ENCODE measurements at regions not wholly inside any gene's neighbourhood (a gene's known extent, or its start where the extent isn't known, plus 50 kb on each side); places are given as distances from the start of the nearest gene placed in this dataset.

- no peaks in the 10 kb centered on the region for H3K9me3 Mint-ChIP-seq
- no peak for ATAC-seq (ENCODE audit: low read depth)
- no peaks in the 10 kb centered on the region for H3K4me1 Mint-ChIP-seq
- no peaks in the 10 kb centered on the region for H3K27me3 Mint-ChIP-seq
- H3K4me3 Mint-ChIP-seq = no peak overlapping the region
- H3K36me3 Mint-ChIP-seq = no peaks in the 10 kb centered on the region
- POLR2A ChIA-PET = no interaction called here
- H3K27ac Mint-ChIP-seq = no peak overlapping the region
- no peak for DNase-seq
Observed at GRCh38 chr3:24810881-24811280, 316.2 kb upstream of the THRB start.

DNA sequence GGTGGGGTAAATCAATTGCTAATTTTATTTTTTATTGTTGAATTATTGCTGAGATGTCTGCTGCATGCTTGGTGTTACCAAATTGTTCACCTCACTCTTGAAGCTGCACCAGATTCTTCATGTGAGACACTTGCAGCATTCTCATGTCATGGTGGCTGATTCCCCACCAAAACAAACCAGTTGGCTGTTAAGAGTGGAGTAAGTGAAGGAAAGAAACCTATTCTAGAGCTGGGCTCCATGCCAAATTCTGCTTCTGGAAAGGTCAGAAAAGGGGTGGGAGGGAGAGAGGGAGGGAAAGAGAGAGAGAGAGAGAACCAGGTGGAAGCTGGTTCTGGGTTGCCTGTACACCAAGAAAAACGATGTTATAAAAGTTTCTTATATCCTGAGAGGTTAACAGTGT is 317.5 kb upstream of the THRB start:
- Mint-ChIP-seq H3K27me3 (no peaks in the 10 kb centered on the region), H3K4me3 (no peak overlapping the region), H3K4me1 (no peaks in the 10 kb centered on the region), H3K27ac (no peak overlapping the region), H3K9me3 (no peaks in the 10 kb centered on the region), H3K36me3 (no peaks in the 10 kb centered on the region)
- DNase-seq (no peak), ATAC-seq (ENCODE audit: low read depth) (no peak)
- POLR2A ChIA-PET = no interaction called here

DNA sequence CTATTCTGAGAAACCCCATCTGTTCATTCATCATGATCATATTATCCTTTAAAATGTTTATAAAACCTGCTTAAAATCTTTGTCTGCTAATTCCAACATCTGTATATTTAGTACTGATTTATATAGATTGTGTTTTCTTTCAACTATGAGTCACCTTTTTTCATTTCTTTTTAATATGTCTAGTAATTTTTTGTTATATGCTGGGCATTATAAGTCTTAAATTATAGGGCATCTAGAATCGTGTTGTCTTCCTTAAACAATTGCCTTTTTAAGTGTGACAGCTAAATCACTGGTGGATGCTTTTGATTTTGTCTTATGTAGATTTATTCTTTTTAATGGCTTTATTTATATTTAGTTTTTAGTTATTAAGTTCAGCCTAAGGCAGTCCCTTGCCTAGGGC is 323.4 kb upstream of the THRB start:
- Mint-ChIP-seq H3K4me3 (no peak overlapping the region), H3K27ac (no peak overlapping the region), H3K4me1 (no peaks in the 10 kb centered on the region), H3K27me3 (no peaks in the 10 kb centered on the region), H3K36me3 (no peaks in the 10 kb centered on the region), H3K9me3 (peaks cover 3% of the 10 kb centered on the region)
- POLR2A ChIA-PET = no interaction called here
- DNase-seq (no peak), ATAC-seq (ENCODE audit: low read depth) (no peak)

GRCh38 chr3:24828011-24828410 is 333.4 kb upstream of the THRB start:
- DNase-seq (no peak), ATAC-seq (ENCODE audit: low read depth) (no peak)
- Mint-ChIP-seq H3K9me3 (no peaks in the 10 kb centered on the region), H3K27me3 (peaks cover 39% of the 10 kb centered on the region), H3K4me3 (no peak overlapping the region), H3K4me1 (no peaks in the 10 kb centered on the region), H3K36me3 (no peaks in the 10 kb centered on the region), H3K27ac (no peak overlapping the region)
- POLR2A ChIA-PET = no interaction called here

GRCh38 chr3:24828551-24828950 is 333.9 kb upstream of the THRB start:
- no peaks in the 10 kb centered on the region for H3K4me1 Mint-ChIP-seq
- DNase-seq (no peak), ATAC-seq (ENCODE audit: low read depth) (no peak)
- no peaks in the 10 kb centered on the region for H3K9me3 Mint-ChIP-seq
- H3K4me3 Mint-ChIP-seq = no peak overlapping the region
- H3K27me3 Mint-ChIP-seq = peaks cover 39% of the 10 kb centered on the region
- H3K36me3 Mint-ChIP-seq = no peaks in the 10 kb centered on the region
- POLR2A ChIA-PET = no interaction called here
- no peak overlapping the region for H3K27ac Mint-ChIP-seq

DNA sequence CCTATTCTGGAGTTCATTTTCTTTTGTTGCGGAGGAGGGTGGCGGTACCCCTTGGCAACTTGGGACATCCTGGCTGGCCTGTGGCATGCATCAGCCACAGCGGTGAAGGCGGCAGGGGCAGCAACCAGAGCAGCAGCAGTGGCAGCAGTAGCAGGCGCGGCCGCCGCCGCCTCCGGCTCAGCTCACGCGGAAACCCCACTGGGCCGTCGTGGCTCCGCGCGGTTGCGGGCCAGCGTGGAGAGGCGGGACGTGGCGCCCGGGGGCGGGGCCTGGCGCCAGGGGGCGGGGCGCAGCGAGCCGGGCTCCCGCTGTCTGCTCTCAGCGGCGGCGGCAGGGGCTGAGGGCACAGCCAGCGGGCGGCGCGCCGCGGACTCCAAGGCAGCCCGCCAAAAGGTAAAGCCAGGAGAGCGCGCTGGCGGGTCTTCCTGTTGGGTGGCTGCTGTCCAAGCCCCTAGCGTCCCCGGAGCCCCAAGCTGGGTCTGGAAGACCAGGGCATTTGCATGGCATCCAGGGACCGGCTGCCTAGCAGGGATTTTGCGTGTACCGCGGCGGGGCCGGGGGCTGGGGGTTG is 334.4 kb upstream of the THRB start:
- Mint-ChIP-seq H3K27me3 (peaks cover 39% of the 10 kb centered on the region), H3K4me3 (no peak overlapping the region), H3K9me3 (no peaks in the 10 kb centered on the region), H3K36me3 (no peaks in the 10 kb centered on the region), H3K4me1 (no peaks in the 10 kb centered on the region), H3K27ac (no peak overlapping the region)
- ATAC-seq (ENCODE audit: low read depth) (no peak), DNase-seq (no peak)
- POLR2A ChIA-PET = no interaction called here

GRCh38 chr3:24829629-24830229 is 335.1 kb upstream of the THRB start:
- ATAC-seq (ENCODE audit: low read depth) = no peak
- DNase-seq = no peak
- Mint-ChIP-seq H3K27me3 (peaks cover 39% of the 10 kb centered on the region), H3K4me3 (no peak overlapping the region), H3K36me3 (no peaks in the 10 kb centered on the region), H3K27ac (no peak overlapping the region), H3K9me3 (no peaks in the 10 kb centered on the region), H3K4me1 (no peaks in the 10 kb centered on the region)
- POLR2A ChIA-PET = no interaction called here

DNA sequence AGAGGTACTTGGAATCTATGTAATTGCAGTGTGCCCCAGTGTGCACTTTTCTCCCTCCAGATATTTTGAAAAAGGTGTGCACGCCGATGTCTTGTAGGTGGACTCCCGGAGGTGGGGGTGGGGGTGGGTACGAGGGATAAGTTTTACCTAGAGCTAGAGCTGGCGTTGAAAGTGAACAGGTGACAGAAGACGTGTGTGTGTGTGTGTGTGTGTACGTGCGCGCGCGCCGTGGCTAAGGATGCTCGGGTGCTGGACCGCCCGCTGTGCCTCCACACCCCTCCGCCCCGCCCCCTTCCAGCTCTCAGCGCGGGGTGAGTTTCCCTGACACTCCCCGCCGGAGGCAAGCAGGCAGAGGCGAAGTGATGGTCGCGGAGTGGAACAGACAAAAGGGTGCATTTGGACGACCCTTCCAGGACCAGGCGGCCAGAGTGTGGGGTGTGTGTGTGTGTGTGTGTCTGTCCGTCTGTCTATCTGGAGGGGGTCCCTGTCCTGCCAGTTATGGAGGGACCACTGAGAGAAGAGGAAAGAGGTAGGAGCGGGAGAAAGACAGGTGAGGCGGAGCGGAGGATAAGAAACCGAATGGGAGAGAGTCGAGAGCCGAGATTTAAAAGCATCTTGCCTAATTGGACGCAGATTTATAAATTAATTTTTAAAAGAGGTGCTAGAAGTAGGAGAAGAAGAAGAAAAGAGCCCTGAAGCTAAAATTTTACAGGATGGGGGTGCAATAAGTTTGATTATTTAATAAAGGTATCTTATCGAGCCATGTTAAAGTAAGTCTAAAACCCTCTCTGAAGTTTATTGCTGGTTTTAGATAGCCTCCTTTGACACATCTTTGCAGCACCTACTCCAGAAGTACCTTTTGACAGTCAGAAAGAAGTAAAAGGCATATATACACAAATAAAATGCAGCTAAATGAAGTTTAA is 335.8 kb upstream of the THRB start:
- DNase-seq = no peak
- H3K27ac Mint-ChIP-seq = no peak overlapping the region
- no peaks in the 10 kb centered on the region for H3K4me1 Mint-ChIP-seq
- no peak for ATAC-seq (ENCODE audit: low read depth)
- H3K27me3 Mint-ChIP-seq = peaks cover 39% of the 10 kb centered on the region
- H3K9me3 Mint-ChIP-seq = peaks cover 3% of the 10 kb centered on the region
- no peaks in the 10 kb centered on the region for H3K36me3 Mint-ChIP-seq
- POLR2A ChIA-PET = no interaction called here
- no peak overlapping the region for H3K4me3 Mint-ChIP-seq

DNA sequence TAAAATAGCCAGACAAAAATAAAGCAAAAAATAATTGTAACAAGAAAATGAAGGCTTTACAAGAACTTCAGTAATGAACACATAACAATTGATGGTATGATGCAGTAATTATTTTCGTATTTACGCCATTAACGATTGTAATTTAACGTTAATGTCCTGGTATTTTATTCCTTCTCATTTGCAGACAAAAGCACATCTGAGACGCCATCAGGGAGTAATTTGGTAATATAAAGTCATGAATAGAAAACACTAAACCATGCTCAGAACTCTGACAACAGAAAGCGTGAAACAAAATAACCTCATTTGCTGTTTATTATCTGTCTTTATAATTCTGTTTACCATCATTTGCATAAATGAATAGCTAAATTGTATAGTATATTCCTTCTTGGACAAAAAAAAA is 336.6 kb upstream of the THRB start:
- Mint-ChIP-seq H3K27me3 (peaks cover 39% of the 10 kb centered on the region), H3K36me3 (no peaks in the 10 kb centered on the region), H3K4me3 (no peak overlapping the region), H3K9me3 (peaks cover 3% of the 10 kb centered on the region), H3K4me1 (no peaks in the 10 kb centered on the region), H3K27ac (no peak overlapping the region)
- no peak for DNase-seq
- no peak for ATAC-seq (ENCODE audit: low read depth)
- POLR2A ChIA-PET = no interaction called here

DNA sequence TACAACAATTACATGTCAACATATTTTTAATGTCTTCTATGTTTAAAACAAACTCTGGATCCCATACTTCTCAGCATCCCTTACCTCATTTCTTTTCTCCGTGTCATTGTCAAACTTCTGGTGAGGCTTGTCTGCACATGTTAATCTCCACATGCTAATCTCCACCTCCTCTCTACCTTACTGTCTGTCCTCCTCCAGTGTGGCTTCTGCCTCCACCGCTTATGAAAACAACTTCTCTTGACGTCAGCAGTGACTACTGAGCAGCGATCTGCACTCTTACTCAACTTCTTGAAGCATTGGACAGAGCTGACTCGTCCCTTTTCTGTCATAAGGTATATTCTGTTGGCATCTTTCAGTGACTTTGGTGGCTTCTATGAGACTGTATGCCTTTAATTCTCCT is 338.2 kb upstream of the THRB start:
- Mint-ChIP-seq H3K4me3 (no peak overlapping the region), H3K9me3 (peaks cover 3% of the 10 kb centered on the region), H3K27ac (no peak overlapping the region), H3K4me1 (no peaks in the 10 kb centered on the region), H3K36me3 (no peaks in the 10 kb centered on the region), H3K27me3 (peaks cover 29% of the 10 kb centered on the region)
- ATAC-seq (ENCODE audit: low read depth) = no peak
- POLR2A ChIA-PET = no interaction called here
- DNase-seq = no peak

DNA sequence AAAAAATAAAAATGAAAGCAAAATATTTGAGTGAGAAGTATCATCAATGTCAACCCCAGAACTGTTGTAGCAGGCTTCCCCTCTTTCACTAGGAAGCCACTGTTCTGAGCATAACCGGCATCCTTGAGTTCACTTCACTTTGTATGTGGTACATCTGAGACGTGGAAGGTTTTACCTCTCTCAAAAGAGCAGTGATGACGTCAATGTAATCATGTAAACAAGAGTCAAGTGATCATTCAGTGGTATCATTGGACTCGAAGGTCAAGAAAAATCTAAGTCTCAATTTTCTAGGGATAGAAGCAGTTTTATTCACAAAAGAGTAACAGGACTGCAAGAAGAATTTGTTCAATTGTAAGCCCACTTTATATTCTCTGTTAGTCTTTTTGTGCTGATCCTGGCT is 339.8 kb upstream of the THRB start:
- Mint-ChIP-seq H3K27me3 (peaks cover 18% of the 10 kb centered on the region), H3K9me3 (peaks cover 3% of the 10 kb centered on the region), H3K36me3 (no peaks in the 10 kb centered on the region), H3K27ac (no peak overlapping the region), H3K4me3 (no peak overlapping the region), H3K4me1 (no peaks in the 10 kb centered on the region)
- no peak for DNase-seq
- no peak for ATAC-seq (ENCODE audit: low read depth)
- POLR2A ChIA-PET = no interaction called here

- Mint-ChIP-seq H3K36me3 (no peaks in the 10 kb centered on the region), H3K4me3 (no peak overlapping the region), H3K9me3 (peaks cover 3% of the 10 kb centered on the region), H3K27me3 (peaks cover 7% of the 10 kb centered on the region), H3K27ac (no peak overlapping the region), H3K4me1 (no peaks in the 10 kb centered on the region)
- POLR2A ChIA-PET = no interaction called here
- DNase-seq (no peak), ATAC-seq (ENCODE audit: low read depth) (no peak)
Observed at GRCh38 chr3:24835510-24835909, 340.9 kb upstream of the THRB start.

GRCh38 chr3:24837601-24838000 is 343.0 kb upstream of the THRB start:
- Mint-ChIP-seq H3K9me3 (peaks cover 3% of the 10 kb centered on the region), H3K27me3 (no peaks in the 10 kb centered on the region), H3K27ac (no peak overlapping the region), H3K4me1 (no peaks in the 10 kb centered on the region), H3K36me3 (no peaks in the 10 kb centered on the region), H3K4me3 (no peak overlapping the region)
- DNase-seq (no peak), ATAC-seq (ENCODE audit: low read depth) (no peak)
- POLR2A ChIA-PET = no interaction called here

DNA sequence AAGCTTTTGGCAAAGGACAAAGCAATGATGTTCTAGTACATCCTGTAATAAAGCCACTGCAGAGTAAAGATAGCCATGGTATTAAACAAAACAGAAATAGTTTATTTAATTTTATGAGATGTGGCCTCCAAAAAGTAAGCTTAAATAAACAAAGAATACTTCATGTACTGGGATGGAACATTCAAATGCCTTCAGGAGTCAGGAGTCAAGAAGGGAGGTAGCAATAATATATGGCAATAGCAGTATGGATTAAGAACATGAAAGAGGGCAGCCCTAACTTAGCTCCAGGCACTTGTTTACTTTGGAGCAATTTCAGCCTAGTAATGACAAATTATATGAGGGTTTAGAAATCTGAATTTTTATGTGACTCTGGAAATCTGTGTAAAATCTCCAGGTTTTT is 343.9 kb upstream of the THRB start:
- Mint-ChIP-seq H3K9me3 (peaks cover 3% of the 10 kb centered on the region), H3K36me3 (no peaks in the 10 kb centered on the region), H3K4me1 (no peaks in the 10 kb centered on the region), H3K27me3 (no peaks in the 10 kb centered on the region), H3K4me3 (no peak overlapping the region), H3K27ac (no peak overlapping the region)
- ATAC-seq (ENCODE audit: low read depth) = no peak
- DNase-seq = no peak
- POLR2A ChIA-PET = no interaction called here
